Suprapubic skin (tissue), 4 donors: ENCODE measurements at regions not wholly inside any gene's neighbourhood (a gene's known extent, or its start where the extent isn't known, plus 50 kb on each side); places are given as distances from the start of the nearest gene placed in this dataset.

Experiments used
- POLR2A ChIP-seq, 2 donors: fragments of 450-650 bp; IDR thresholded peaks; one replicate each; pipeline ENCODE4 v1.6.1; 2017; ENCODE audit warnings: antibody characterized with exemption in 2 of 2, mild to moderate bottlenecking in 2 of 2, moderate library complexity in 2 of 2
- POLR2AphosphoS5 ChIP-seq, 3 donors: sonication (generic); formaldehyde crosslinking; IDR thresholded peaks; one replicate each; pipeline ENCODE4 v1.6.1; 2017; ENCODE audit warnings: antibody characterized with exemption in 3 of 3
- TF ChIP-seq, protein P1 (sequence below), 2 donors: fragments of 200-600 bp in 1 of 2; fragments of 450-650 bp in 1 of 2; sonication (generic) in 1 of 2; IDR thresholded peaks; one replicate each; pipeline ENCODE4 v1.5.1; 2016 to 2019; ENCODE audit warnings: antibody characterized with exemption in 2 of 2, mild to moderate bottlenecking in 1 of 2, moderate library complexity in 1 of 2

DNA sequence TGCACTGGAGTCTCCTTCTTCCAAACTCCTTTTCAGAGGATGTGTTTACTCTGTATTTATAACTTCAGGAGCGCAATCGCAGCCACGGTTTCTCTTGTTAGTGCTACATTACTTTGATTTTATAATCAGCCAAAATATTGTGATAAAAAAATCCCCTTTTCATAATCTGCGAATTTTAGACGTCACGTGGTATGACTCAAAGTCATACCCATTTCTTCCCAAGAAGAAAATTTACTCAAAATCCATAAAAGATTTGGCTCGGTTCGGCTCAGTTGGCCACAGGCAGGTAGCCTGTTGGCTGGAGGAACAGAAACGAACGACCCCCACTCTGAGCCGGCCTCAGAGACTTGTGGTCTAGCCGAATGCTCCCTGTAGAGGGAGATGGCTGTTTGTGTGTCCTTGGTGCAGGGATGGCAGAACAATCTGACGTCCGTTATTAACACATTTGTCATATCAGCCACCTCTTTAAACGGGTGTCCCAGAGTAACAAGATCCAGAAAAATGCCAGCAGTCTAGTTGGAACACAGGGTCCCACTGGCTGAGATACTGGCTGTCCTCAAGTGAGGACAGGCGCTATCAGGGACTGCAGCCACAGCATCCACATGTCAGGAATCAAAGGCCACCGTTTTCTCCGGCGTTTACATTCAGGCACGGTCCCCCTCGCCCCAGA, 247.6 kb downstream of the DLL1 start:
- TF ChIP-seq, protein P1, sequence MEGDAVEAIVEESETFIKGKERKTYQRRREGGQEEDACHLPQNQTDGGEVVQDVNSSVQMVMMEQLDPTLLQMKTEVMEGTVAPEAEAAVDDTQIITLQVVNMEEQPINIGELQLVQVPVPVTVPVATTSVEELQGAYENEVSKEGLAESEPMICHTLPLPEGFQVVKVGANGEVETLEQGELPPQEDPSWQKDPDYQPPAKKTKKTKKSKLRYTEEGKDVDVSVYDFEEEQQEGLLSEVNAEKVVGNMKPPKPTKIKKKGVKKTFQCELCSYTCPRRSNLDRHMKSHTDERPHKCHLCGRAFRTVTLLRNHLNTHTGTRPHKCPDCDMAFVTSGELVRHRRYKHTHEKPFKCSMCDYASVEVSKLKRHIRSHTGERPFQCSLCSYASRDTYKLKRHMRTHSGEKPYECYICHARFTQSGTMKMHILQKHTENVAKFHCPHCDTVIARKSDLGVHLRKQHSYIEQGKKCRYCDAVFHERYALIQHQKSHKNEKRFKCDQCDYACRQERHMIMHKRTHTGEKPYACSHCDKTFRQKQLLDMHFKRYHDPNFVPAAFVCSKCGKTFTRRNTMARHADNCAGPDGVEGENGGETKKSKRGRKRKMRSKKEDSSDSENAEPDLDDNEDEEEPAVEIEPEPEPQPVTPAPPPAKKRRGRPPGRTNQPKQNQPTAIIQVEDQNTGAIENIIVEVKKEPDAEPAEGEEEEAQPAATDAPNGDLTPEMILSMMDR (IDR thresholded peaks at IDR 0.05): no peak
- TF ChIP-seq POLR2A (IDR thresholded peaks at IDR 0.05) (no peak), POLR2AphosphoS5 (IDR thresholded peaks at IDR 0.05) (no peak)
